ENCODE measurements at regions not wholly inside any gene's neighbourhood (a gene's known extent, or its start where the extent isn't known, plus 50 kb on each side); places are given as distances from the start of the nearest gene placed in this dataset.

GRCh38 chr3:68334367-68334986 lies 597.9 kb downstream of the TAFA4 start:
- no peak for TF ChIP-seq GATA2 (IDR thresholded peaks at IDR 0.05; ENCODE audit: low read depth, low read length)
- no peak for TF ChIP-seq GATA3 (IDR thresholded peaks at IDR 0.05; ENCODE audit: low read depth, low read length)
